PC-3 (cell line): ENCODE measurements at regions not wholly inside any gene's neighbourhood (a gene's known extent, or its start where the extent isn't known, plus 50 kb on each side); places are given as distances from the start of the nearest gene placed in this dataset.

ENCODE experiments used
- ATAC-seq: fragments of 200-7000 bp; cut with Tn5 transposase; 2 replicates; pipeline ENCODE4 v1.9.1; 2020; ENCODE audit warnings: mild to moderate bottlenecking, moderate library complexity
- BruUV-seq: library from RNA; stranded (reverse); fragments of 400-500 nt; replicated peaks from 2 replicates; lab custom pipeline; 2021; lab: Mats Ljungman, UMichigan
- CTCF ChIA-PET: fragments of 300-600 bp; sonication (Branson Sonifier 250); formaldehyde crosslinking; loops from one replicate; lab custom pipeline; 2022; ENCODE audit warnings: antibody characterized with exemption; lab: Charles Lee
- POLR2A ChIA-PET: fragments of 300-600 bp; sonication (Branson Sonifier 250); formaldehyde crosslinking; loops from one replicate; lab custom pipeline; 2022; ENCODE audit warnings: antibody characterized with exemption; ENCODE audit not compliant: unreplicated experiment; lab: Charles Lee
- DNase-seq: peaks from one replicate; pipeline ENCODE4 v3.0.0-alpha.2; 2015
- H2AFZ ChIP-seq: fragments of 300-600 bp; sonication (generic); 2 replicates; pipeline ENCODE4 v1.6.0; 2016; ENCODE audit warnings: antibody characterized with exemption, low read length
- H3F3A ChIP-seq: fragments of 300-600 bp; sonication (generic); one replicate; pipeline ENCODE4 v1.6.0; 2017; ENCODE audit warnings: antibody characterized with exemption, low read length, control low read depth, mild to moderate bottlenecking; ENCODE audit not compliant: unreplicated experiment
- H3K27ac ChIP-seq: fragments of 300-600 bp; sonication (generic); 2 replicates; pipeline ENCODE4 v1.5.1; 2016; ENCODE audit warnings: mild to moderate bottlenecking, low read length
- H3K27me3 ChIP-seq: fragments of 300-600 bp; sonication (generic); 2 replicates; pipeline ENCODE4 v1.6.1; 2016; ENCODE audit warnings: low read length, mixed read lengths
- H3K36me3 ChIP-seq: fragments of 300-600 bp; sonication (generic); 2 replicates; pipeline ENCODE4 v1.6.1; 2016; ENCODE audit warnings: low read depth, mixed run types, low read length, mixed read lengths
- H3K4me1 ChIP-seq: fragments of 300-600 bp; sonication (generic); 2 replicates; pipeline ENCODE4 v1.5.1; 2016; ENCODE audit warnings: low read length; ENCODE audit not compliant: insufficient read depth
- H3K4me2 ChIP-seq: fragments of 300-600 bp; sonication (generic); 2 replicates; pipeline ENCODE4 v1.6.0; 2016; ENCODE audit warnings: low read length
- H3K4me3 ChIP-seq: fragments of 300-600 bp; sonication (generic); 2 replicates; pipeline ENCODE4 v1.5.1; 2016; ENCODE audit warnings: mild to moderate bottlenecking, low read length, mixed read lengths
- H3K79me2 ChIP-seq: fragments of 300-600 bp; sonication (generic); 2 replicates; pipeline ENCODE4 v1.6.1; 2017; ENCODE audit warnings: low read length, mixed read lengths
- H3K9ac ChIP-seq: fragments of 300-600 bp; sonication (generic); 2 replicates; pipeline ENCODE4 v1.6.0; 2016; ENCODE audit warnings: mild to moderate bottlenecking, low read length
- H3K9me2 ChIP-seq: fragments of 300-600 bp; sonication (generic); replicated peaks from 2 replicates; pipeline ENCODE4 v1.6.1; 2016; ENCODE audit warnings: mixed run types, low read length, mixed read lengths
- H3K9me3 ChIP-seq: fragments of 300-600 bp; sonication (generic); 2 replicates; pipeline ENCODE4 v1.6.1; 2016; ENCODE audit warnings: low read length, mixed read lengths
- H4K20me1 ChIP-seq: fragments of 300-600 bp; sonication (generic); 2 replicates; pipeline ENCODE4 v1.6.1; 2016; ENCODE audit warnings: low read length, mixed read lengths
- CTCF ChIP-seq: fragments of 300-600 bp; sonication (generic); conservative IDR thresholded peaks from 2 replicates; pipeline ENCODE4 v1.5.1; 2017; ENCODE audit warnings: antibody characterized with exemption, low read depth, mild to moderate bottlenecking, low read length
- EZH2 ChIP-seq: fragments of 300-600 bp; sonication (generic); IDR thresholded peaks from one replicate; pipeline ENCODE4 v1.6.1; 2017; ENCODE audit warnings: antibody characterized with exemption, mild to moderate bottlenecking, low read length; ENCODE audit not compliant: unreplicated experiment
- EZH2phosphoT487 ChIP-seq: fragments of 300-600 bp; sonication (generic); IDR thresholded peaks from 2 replicates; pipeline ENCODE4 v1.6.1; 2018; ENCODE audit warnings: mild to moderate bottlenecking, antibody characterized with exemption, low read length, borderline replicate concordance
- intact Hi-C: fragments of 100-400 bp; cut with micrococcal nuclease; formaldehyde crosslinking; loops from 2 replicates; pipeline ENCODE4 v1.9.0; 2023

- no peak for TF ChIP-seq EZH2phosphoT487
- no peak for TF ChIP-seq EZH2
- TF ChIP-seq CTCF, result no peak
- Histone ChIP-seq H2AFZ (no peak overlapping the region), H3F3A (no peaks in the 10 kb centered on the region)
These were observed 85.7 kb upstream of the TGFBR2 start for GRCh38 chr3:30520699-30521098.

GRCh38 chr3:30521156-30521715, 85.2 kb upstream of the TGFBR2 start:
- no peaks in the 10 kb centered on the region for H3K9me3 ChIP-seq
- H3K4me1 ChIP-seq, result peaks cover 18% of the 10 kb centered on the region
- ChIA-PET POLR2A (no interaction called here), CTCF (no interaction called here)
- no peak overlapping the region for H3K9ac ChIP-seq
- H3K4me2 ChIP-seq, result no peak overlapping the region
- no TSS peak for BruUV-seq
- H3K27ac ChIP-seq, result no peak overlapping the region
- no peaks in the 10 kb centered on the region for H3K36me3 ChIP-seq
- no peaks in the 10 kb centered on the region for H3K9me2 ChIP-seq
- intact Hi-C loops, result no loop called here
- ATAC-seq, result no peak
- H4K20me1 ChIP-seq, result no peaks in the 10 kb centered on the region
- H3F3A ChIP-seq, result no peaks in the 10 kb centered on the region
- H3K79me2 ChIP-seq, result no peaks in the 10 kb centered on the region
- no peak overlapping the region for H3K4me3 ChIP-seq
- H2AFZ ChIP-seq, result no peak overlapping the region
- DNase-seq, result no peak
- no peak for TF ChIP-seq CTCF
- TF ChIP-seq EZH2, result no peak
- TF ChIP-seq EZH2phosphoT487, result no peak
- no peaks in the 10 kb centered on the region for H3K27me3 ChIP-seq

More at GRCh38 chr3:30520699-30521098, 85.7 kb upstream of the TGFBR2 start:
- Histone ChIP-seq H3K9ac (no peak overlapping the region), H3K79me2 (no peaks in the 10 kb centered on the region), H3K27ac (no peak overlapping the region), H3K4me3 (no peak overlapping the region), H3K36me3 (no peaks in the 10 kb centered on the region), H3K4me1 (peaks cover 23% of the 10 kb centered on the region), H3K27me3 (no peaks in the 10 kb centered on the region), H3K9me3 (no peaks in the 10 kb centered on the region), H4K20me1 (no peaks in the 10 kb centered on the region), H3K4me2 (no peak overlapping the region), H3K9me2 (no peaks in the 10 kb centered on the region)
- BruUV-seq, result no TSS peak
- DNase-seq (no peak), ATAC-seq (no peak)
- ChIA-PET POLR2A (no interaction called here), CTCF (no interaction called here)
- intact Hi-C loops, result no loop called here

GRCh38 chr3:30522476-30522875, 83.9 kb upstream of the TGFBR2 start:
- no peaks in the 10 kb centered on the region for H3F3A ChIP-seq
- peaks cover 14% of the 10 kb centered on the region; the same call in 1 of the 2 replicates for H3K4me1 ChIP-seq
- no peaks in the 10 kb centered on the region for H4K20me1 ChIP-seq
- no peak overlapping the region for H3K4me2 ChIP-seq
- CTCF ChIA-PET, result no interaction called here
- POLR2A ChIA-PET, result interaction anchor here (0.6 to 0.8 kb wide), 2 partner anchors 16 to 177 kb away, joined by 5 to 7 read pairs; no protein-coding TSS in a partner anchor
- H2AFZ ChIP-seq, result no peak overlapping the region
- no peak overlapping the region for H3K4me3 ChIP-seq
- no peaks in the 10 kb centered on the region for H3K9me3 ChIP-seq
- TF ChIP-seq CTCF (no peak), EZH2phosphoT487 (no peak), EZH2 (no peak)
- intact Hi-C loops, result no loop called here
- H3K27me3 ChIP-seq, result no peaks in the 10 kb centered on the region
- no peaks in the 10 kb centered on the region for H3K79me2 ChIP-seq
- no peaks in the 10 kb centered on the region for H3K36me3 ChIP-seq
- no peaks in the 10 kb centered on the region for H3K9me2 ChIP-seq
- ATAC-seq (no peak), DNase-seq (no peak)
- BruUV-seq, result no TSS peak
- no peak overlapping the region for H3K9ac ChIP-seq
- no peak overlapping the region for H3K27ac ChIP-seq
